ENCODE measurements at regions not wholly inside any gene's neighbourhood (a gene's known extent, or its start where the extent isn't known, plus 50 kb on each side); places are given as distances from the start of the nearest gene placed in this dataset.

GRCh38 chr20:11509776-11510175 is 407.9 kb upstream of the BTBD3 start:
- Histone ChIP-seq H3K27ac (ENCODE audit: insufficient read depth, low read length) (no peak overlapping the region), H3K27me3 (ENCODE audit: control insufficient read depth, insufficient read depth, low read length) (peaks cover 3% of the 10 kb centered on the region), H3K56ac (ENCODE audit: extremely low read depth, insufficient read depth, low read length) (no peak overlapping the region), H2BK15ac (ENCODE audit: low read depth, low read length) (no peak overlapping the region), H3K4me1 (ENCODE audit: control insufficient read depth, insufficient read depth, low read length) (no peaks in the 10 kb centered on the region), H2AK9ac (replicated peaks; ENCODE audit: low read depth, low read length, poor library complexity) (no peak overlapping the region), H2BK120ac (ENCODE audit: low read depth, low read length) (no peak overlapping the region), H3K79me1 (ENCODE audit: low read depth in 1 of 2, low read length in 2 of 2) (no peaks in the 10 kb centered on the region), H3K4me3 (ENCODE audit: insufficient read depth, low read depth, low read length) (no peak overlapping the region), H2AK5ac (ENCODE audit: low read depth, low read length) (no peak overlapping the region), H4K91ac (ENCODE audit: insufficient read depth, low read depth, low read length) (no peak overlapping the region), H2AFZ (replicated peaks; ENCODE audit: low read length, poor library complexity) (no peak overlapping the region), H3K23ac (ENCODE audit: low read depth, low read length) (no peak overlapping the region), H2BK20ac (ENCODE audit: low read depth, low read length) (no peak overlapping the region), H4K5ac (ENCODE audit: low read depth, low read length) (no peak overlapping the region), H3K4ac (ENCODE audit: low read depth, low read length) (no peak overlapping the region), H4K20me1 (ENCODE audit: insufficient read depth, low read length) (no peaks in the 10 kb centered on the region), H3K9me1 (ENCODE audit: insufficient read depth, low read length) (no peaks in the 10 kb centered on the region), H3K4me2 (ENCODE audit: low read depth, low read length) (no peak overlapping the region), H4K8ac (ENCODE audit: low read depth in 2 of 2, low read length in 2 of 2) (no peak overlapping the region), H3K14ac (replicated peaks; ENCODE audit: low read depth, low read length) (no peak overlapping the region), H3K9ac (ENCODE audit: low read depth, low read length) (no peak overlapping the region), H2BK5ac (ENCODE audit: low read depth, low read length, poor library complexity, severe bottlenecking) (no peak overlapping the region), H3K18ac (ENCODE audit: low read depth, low read length) (no peak overlapping the region), H3K9me3 (ENCODE audit: control insufficient read depth, insufficient read depth, low read length) (no peaks in the 10 kb centered on the region), H3K36me3 (ENCODE audit: control insufficient read depth, insufficient read depth, low read length) (no peaks in the 10 kb centered on the region)
- CTCF ChIA-PET: no interaction called here
- in situ Hi-C loops (cut with MboI; ENCODE audit: low sequenced_read_pairs) (no loop called here), intact Hi-C loops (cut with micrococcal nuclease) (no loop called here), dilution Hi-C loops (cut with HindIII; ENCODE audit: low sequenced_read_pairs, unreplicated experiment) (no loop called here)
- BruUV-seq (replicated peaks): no TSS peak
- DNase-seq (no peak), ATAC-seq (ENCODE audit: low read depth) (no peak)
- POLR2A ChIA-PET (ENCODE audit: unreplicated experiment): no interaction called here
- TF ChIP-seq USF2 (IDR thresholded peaks at IDR 0.05; ENCODE audit: low read depth, low read length): no peak
- TF ChIP-seq BHLHE40 (IDR thresholded peaks at IDR 0.05; ENCODE audit: low read depth, low read length): no peak
- TF ChIP-seq RFX5 (IDR thresholded peaks at IDR 0.05; ENCODE audit: low read depth, low read length): no peak
- no peak for TF ChIP-seq MXI1 (IDR thresholded peaks at IDR 0.05; ENCODE audit: borderline replicate concordance, low read depth, low read length)
- no peak for TF ChIP-seq MAZ (IDR thresholded peaks at IDR 0.05; ENCODE audit: borderline replicate concordance, low read depth, low read length)
- no peak for TF ChIP-seq RAD21 (IDR thresholded peaks at IDR 0.05; ENCODE audit: low read length)
- TF ChIP-seq MAFK (IDR thresholded peaks at IDR 0.05; ENCODE audit: low read depth, low read length): no peak
- TF ChIP-seq ELK1 (IDR thresholded peaks at IDR 0.05; ENCODE audit: borderline replicate concordance, low read depth, low read length): no peak
- TF ChIP-seq, protein P1, sequence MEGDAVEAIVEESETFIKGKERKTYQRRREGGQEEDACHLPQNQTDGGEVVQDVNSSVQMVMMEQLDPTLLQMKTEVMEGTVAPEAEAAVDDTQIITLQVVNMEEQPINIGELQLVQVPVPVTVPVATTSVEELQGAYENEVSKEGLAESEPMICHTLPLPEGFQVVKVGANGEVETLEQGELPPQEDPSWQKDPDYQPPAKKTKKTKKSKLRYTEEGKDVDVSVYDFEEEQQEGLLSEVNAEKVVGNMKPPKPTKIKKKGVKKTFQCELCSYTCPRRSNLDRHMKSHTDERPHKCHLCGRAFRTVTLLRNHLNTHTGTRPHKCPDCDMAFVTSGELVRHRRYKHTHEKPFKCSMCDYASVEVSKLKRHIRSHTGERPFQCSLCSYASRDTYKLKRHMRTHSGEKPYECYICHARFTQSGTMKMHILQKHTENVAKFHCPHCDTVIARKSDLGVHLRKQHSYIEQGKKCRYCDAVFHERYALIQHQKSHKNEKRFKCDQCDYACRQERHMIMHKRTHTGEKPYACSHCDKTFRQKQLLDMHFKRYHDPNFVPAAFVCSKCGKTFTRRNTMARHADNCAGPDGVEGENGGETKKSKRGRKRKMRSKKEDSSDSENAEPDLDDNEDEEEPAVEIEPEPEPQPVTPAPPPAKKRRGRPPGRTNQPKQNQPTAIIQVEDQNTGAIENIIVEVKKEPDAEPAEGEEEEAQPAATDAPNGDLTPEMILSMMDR (conservative IDR thresholded peaks at IDR 0.05; ENCODE audit: low read depth, low read length): no peak
- TF ChIP-seq POLR2A (IDR thresholded peaks at IDR 0.05; ENCODE audit: low read depth, low read length): no peak
- TF ChIP-seq FOS (IDR thresholded peaks at IDR 0.05; ENCODE audit: low read depth, low read length): no peak
- no peak for TF ChIP-seq CHD1 (IDR thresholded peaks at IDR 0.05; ENCODE audit: low read depth, low read length)
- TF ChIP-seq CEBPB (IDR thresholded peaks at IDR 0.05; ENCODE audit: low read depth, low read length): no peak
- TF ChIP-seq RCOR1 (IDR thresholded peaks at IDR 0.05; ENCODE audit: insufficient replicate concordance, low read length): no peak
- TF ChIP-seq SMC3 (IDR thresholded peaks at IDR 0.05; ENCODE audit: low read depth, low read length): no peak
- no peak for TF ChIP-seq NFE2L2 (IDR thresholded peaks at IDR 0.05; ENCODE audit: low read depth, low read length)
